Activated T-helper 2 cell treated with anti-CD3 and anti-CD28 coated beads, Interferon-gamma antibody, Interleukin-2, Interleukin-4, amounts not matched to agents 10 μg/mL and 5 μg/mL and 100 μg/mL, durations not matched to agents 14 hours and 24 hours and 36 hours (primary cell): ENCODE measurements at regions not wholly inside any gene's neighbourhood (a gene's known extent, or its start where the extent isn't known, plus 50 kb on each side); places are given as distances from the start of the nearest gene placed in this dataset.

Source experiments
- DNase-seq: peaks from one replicate; pipeline ENCODE4 v3.0.0; 2021; ENCODE audit warnings: low spot score
- H3K27ac Mint-ChIP-seq: one replicate; pipeline ENCODE4 v1.8.0; 2021; ENCODE audit warnings: mixed read lengths
- H3K27me3 Mint-ChIP-seq: one replicate; pipeline ENCODE4 v1.8.0; 2021; ENCODE audit warnings: low read depth, mixed read lengths
- H3K36me3 Mint-ChIP-seq: one replicate; pipeline ENCODE4 v1.8.0; 2021; ENCODE audit warnings: low read depth, mixed read lengths
- H3K4me1 Mint-ChIP-seq: one replicate; pipeline ENCODE4 v1.8.0; 2021; ENCODE audit warnings: low read depth, mixed read lengths
- H3K4me3 Mint-ChIP-seq: one replicate; pipeline ENCODE4 v1.8.0; 2021; ENCODE audit warnings: low read depth, mild to moderate bottlenecking, moderate library complexity, mixed read lengths
- H3K9me3 Mint-ChIP-seq: one replicate; pipeline ENCODE4 v1.8.0; 2021; ENCODE audit warnings: mixed read lengths
- intact Hi-C: fragments of 100-400 bp; cut with micrococcal nuclease; formaldehyde crosslinking; loops from one replicate; pipeline ENCODE4 v1.15.1; 2023

DNA sequence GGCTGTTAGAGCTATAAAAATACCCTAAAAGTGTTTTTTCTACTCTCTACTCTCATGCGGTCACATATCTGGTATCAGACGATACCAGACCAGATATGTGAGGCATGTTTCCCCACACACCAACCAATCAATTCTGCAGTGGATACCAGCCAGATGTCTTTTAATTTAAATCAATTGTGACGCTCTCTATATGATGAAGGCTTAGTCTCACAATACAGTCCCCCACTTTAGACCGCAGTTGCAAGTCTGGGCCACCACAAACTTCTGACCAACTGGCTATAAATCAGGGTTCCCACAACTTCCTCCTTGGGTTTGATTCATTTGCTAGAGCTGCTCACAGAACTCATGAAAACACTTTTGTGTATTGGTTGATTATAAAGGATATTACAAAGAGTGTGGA, 586.1 kb upstream of the ZP4 start:
- intact Hi-C loops = no loop called here
- no peak overlapping the region for H3K4me3 Mint-ChIP-seq
- no peak for DNase-seq
- no peaks in the 10 kb centered on the region for H3K36me3 Mint-ChIP-seq
- H3K27me3 Mint-ChIP-seq = no peaks in the 10 kb centered on the region
- H3K27ac Mint-ChIP-seq = no peak overlapping the region
- H3K9me3 Mint-ChIP-seq = peaks cover 6% of the 10 kb centered on the region
- no peaks in the 10 kb centered on the region for H3K4me1 Mint-ChIP-seq

DNA sequence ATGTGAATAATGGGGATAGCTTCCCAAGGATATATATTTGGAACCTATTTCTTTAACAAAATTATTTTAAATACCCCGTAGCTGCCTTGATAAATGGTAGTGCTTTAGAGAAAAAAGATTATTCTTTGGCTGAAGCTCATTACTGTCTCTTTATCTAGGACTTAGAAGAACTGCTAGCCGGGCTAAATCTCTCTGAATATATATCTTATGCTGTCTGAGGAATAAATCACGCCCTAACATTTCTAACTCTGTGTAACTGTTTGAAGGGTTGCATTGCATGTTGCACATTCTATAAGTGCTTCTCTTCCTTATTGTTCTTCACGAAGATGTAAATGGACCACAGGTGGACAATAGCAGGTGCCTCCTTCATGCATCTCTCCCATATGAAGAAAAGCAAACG, 585.0 kb upstream of the ZP4 start:
- intact Hi-C loops = no loop called here

DNA sequence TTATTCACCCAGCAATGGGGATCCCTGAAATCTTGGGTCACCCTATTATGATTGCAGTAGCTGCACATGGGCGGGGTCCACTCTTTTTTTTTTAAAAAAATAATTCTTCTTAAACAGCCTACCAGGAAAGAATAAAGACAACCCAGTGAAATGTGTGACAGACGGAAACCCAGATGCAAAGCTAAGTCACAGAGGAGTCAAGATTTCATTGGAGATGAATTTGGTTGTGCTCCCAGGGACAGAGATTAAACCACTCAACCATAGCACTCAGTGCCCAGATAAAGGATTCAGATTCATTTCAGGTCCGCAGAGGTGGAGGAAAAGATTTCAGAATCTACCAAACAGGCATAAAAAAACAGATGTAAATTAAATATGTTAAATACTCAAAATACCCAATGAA, 583.5 kb upstream of the ZP4 start:
- Mint-ChIP-seq H3K4me1 (no peaks in the 10 kb centered on the region), H3K36me3 (no peaks in the 10 kb centered on the region), H3K27ac (no peak overlapping the region), H3K4me3 (no peak overlapping the region), H3K27me3 (no peaks in the 10 kb centered on the region), H3K9me3 (peaks cover 6% of the 10 kb centered on the region)
- intact Hi-C loops = no loop called here
- no peak for DNase-seq

More for the DNA sequence above, 585.0 kb upstream of the ZP4 start:
- no peak for DNase-seq
- Mint-ChIP-seq H3K4me3 (no peak overlapping the region), H3K4me1 (no peaks in the 10 kb centered on the region), H3K27me3 (no peaks in the 10 kb centered on the region), H3K9me3 (peaks cover 12% of the 10 kb centered on the region), H3K36me3 (no peaks in the 10 kb centered on the region), H3K27ac (no peak overlapping the region)

DNA sequence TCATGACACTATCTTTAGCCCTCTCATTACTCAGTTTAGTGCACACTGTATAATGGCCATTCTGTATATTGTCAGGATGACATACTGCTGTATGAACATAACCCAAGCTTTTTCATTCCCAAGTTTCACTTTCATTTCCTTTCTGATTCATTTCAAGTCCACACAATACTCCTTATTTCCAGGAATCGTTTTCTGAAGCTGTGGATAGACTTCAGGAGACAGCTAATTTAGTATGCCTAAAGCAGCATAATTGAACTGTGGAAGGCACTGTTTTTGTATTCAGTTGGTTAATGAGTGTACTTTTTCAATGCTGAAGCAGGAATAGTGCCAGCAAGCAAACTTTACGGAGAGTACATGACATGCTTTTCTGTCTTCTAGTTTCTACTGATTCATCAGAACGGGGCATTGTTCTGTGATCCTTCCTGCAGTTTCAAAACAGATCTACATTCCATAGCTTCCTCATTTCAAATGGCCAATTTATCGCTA, 578.5 kb upstream of the ZP4 start:
- Mint-ChIP-seq H3K27me3 (no peaks in the 10 kb centered on the region), H3K4me1 (no peaks in the 10 kb centered on the region), H3K36me3 (no peaks in the 10 kb centered on the region), H3K4me3 (no peak overlapping the region), H3K27ac (no peak overlapping the region), H3K9me3 (peaks cover 23% of the 10 kb centered on the region)
- no peak for DNase-seq
- intact Hi-C loops = no loop called here

DNA sequence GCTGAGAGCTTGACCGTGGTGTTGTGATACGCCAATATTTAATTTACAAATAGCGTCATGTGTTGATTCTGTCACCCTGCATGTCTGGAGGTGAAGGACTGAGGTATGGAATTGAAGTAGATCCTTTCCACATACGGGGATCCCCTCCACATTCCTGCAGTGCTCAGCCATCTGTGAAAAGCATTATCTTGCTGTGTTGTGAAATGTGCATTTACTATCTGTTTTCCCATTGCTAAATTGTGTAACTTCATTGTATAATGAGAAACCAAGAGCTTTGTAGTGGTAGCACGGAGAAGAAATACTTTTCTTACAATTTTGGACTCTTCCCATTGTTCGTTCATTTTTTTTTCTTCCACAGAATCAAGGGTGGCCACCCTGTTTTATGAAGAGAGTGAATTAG, 577.3 kb upstream of the ZP4 start:
- intact Hi-C loops = no loop called here
- H3K4me3 Mint-ChIP-seq = no peak overlapping the region

DNA sequence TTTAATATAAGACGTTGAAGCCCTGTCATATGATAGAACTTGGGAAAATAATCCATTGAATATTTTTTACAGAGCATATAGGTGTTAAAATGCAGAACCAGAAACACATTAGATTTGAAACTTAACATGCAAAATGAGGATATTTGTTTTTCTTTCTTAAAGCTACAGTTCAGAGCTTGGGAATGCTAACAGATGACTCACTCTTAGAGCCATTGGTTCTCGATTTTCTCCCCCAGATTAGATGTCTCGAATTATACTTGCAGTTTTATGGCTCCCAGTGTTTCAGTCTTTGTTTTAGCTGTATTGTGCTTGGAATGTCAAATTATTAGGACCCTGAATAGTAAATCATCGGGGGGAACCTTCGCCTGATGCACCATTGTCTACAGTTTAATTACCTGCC, 575.7 kb upstream of the ZP4 start:
- no peaks in the 10 kb centered on the region for H3K36me3 Mint-ChIP-seq
- no peaks in the 10 kb centered on the region for H3K27me3 Mint-ChIP-seq
- H3K9me3 Mint-ChIP-seq = peaks cover 33% of the 10 kb centered on the region
- DNase-seq = no peak
- intact Hi-C loops = no loop called here
- H3K4me1 Mint-ChIP-seq = no peaks in the 10 kb centered on the region
- no peak overlapping the region for H3K4me3 Mint-ChIP-seq
- H3K27ac Mint-ChIP-seq = no peak overlapping the region

More for the DNA sequence above, 577.3 kb upstream of the ZP4 start:
- Mint-ChIP-seq H3K27ac (no peak overlapping the region), H3K36me3 (no peaks in the 10 kb centered on the region), H3K27me3 (no peaks in the 10 kb centered on the region), H3K9me3 (peaks cover 28% of the 10 kb centered on the region), H3K4me1 (no peaks in the 10 kb centered on the region)
- no peak for DNase-seq

DNA sequence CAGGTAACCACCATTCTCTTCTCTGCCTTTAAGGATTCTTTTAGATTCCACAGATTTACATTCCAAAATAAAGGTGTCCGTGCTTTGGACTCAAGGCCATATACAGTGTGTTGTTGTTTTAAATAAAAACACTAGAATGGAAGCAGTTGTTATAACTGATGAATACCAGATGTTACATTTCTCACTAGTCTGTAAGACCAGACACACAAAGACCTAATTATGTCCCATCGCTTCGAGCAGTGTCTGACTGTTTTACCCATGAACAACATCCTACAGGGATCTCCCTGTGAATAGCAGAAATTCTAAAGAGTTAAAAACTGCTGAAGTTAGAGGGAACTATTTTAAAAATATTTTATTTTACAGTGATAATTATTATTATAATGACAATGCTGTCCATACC, 574.7 kb upstream of the ZP4 start:
- Mint-ChIP-seq H3K27me3 (no peaks in the 10 kb centered on the region), H3K36me3 (no peaks in the 10 kb centered on the region), H3K9me3 (peaks cover 28% of the 10 kb centered on the region), H3K27ac (no peak overlapping the region), H3K4me1 (no peaks in the 10 kb centered on the region), H3K4me3 (no peak overlapping the region)
- DNase-seq = no peak
- intact Hi-C loops = no loop called here

DNA sequence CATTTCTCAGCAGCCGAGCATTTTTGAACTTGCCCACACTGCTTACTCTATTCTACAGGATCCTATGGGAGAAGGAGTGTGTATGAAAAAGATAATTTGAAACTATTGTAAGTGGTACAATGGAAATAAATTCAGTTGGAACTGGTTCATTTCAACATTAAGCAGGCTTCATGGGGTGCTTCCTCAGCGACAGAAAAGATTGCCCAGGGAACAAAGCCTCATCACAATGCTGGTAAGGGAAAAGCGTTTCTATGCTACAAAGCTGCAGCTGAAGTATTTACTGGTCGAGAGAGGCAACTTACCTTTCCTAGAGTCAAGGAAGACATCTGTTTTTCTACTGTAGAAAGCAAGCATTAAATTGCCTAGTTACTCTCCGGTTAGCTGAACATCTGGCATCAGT, 568.2 kb upstream of the ZP4 start:
- peaks cover 12% of the 10 kb centered on the region for H3K9me3 Mint-ChIP-seq
- no peak for DNase-seq
- no peak overlapping the region for H3K4me3 Mint-ChIP-seq
- no peaks in the 10 kb centered on the region for H3K27me3 Mint-ChIP-seq
- H3K4me1 Mint-ChIP-seq = no peaks in the 10 kb centered on the region
- H3K27ac Mint-ChIP-seq = no peak overlapping the region
- H3K36me3 Mint-ChIP-seq = no peaks in the 10 kb centered on the region
- intact Hi-C loops = no loop called here

DNA sequence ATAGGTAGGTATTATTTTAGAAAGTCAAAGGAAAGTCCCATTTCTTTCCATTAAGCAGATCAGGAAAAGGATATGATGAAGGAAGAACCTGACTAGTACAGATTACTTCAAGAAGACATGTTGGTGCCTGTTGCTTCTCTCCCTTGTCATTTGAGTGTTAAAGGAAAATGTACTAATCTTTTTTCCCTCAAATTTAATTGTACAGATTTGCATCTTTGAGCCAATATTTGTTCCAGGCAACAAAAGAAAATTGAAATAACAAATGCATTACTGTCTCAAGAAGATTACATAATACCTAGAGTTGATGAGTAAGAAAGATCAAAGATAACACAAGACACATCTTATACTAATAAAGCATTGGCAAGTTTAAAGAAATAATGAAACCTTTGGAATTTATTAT, 566.9 kb upstream of the ZP4 start:
- no peaks in the 10 kb centered on the region for H3K36me3 Mint-ChIP-seq
- no peak overlapping the region for H3K4me3 Mint-ChIP-seq
- H3K27ac Mint-ChIP-seq = no peak overlapping the region
- no peaks in the 10 kb centered on the region for H3K27me3 Mint-ChIP-seq
- no peak for DNase-seq
- intact Hi-C loops = no loop called here
- peaks cover 5% of the 10 kb centered on the region for H3K9me3 Mint-ChIP-seq
- H3K4me1 Mint-ChIP-seq = no peaks in the 10 kb centered on the region

DNA sequence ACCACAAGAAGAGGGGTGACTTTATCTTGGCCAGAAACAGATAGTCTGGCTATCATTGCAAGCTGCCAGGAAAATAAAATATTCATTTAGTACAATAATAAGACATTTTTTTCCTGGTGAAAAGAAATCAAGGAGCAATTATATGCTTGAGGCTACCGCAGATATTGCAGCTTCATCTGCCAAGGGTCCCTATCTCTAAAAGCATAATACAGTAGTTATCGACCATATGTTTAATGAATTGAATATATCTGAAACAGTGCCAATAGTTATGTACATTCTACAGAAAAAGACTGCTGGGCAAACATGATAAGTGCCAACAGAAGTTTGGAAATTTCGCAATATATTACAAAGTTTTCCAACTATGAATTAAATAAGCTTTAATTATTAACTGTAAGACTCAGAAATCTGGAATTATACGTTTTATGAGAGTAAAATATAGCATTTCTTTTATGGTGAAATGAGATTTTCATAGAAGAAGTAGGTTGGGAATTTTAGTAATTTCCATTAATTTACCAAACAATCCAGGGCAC, 561.1 kb upstream of the ZP4 start:
- H3K36me3 Mint-ChIP-seq = no peaks in the 10 kb centered on the region

DNA sequence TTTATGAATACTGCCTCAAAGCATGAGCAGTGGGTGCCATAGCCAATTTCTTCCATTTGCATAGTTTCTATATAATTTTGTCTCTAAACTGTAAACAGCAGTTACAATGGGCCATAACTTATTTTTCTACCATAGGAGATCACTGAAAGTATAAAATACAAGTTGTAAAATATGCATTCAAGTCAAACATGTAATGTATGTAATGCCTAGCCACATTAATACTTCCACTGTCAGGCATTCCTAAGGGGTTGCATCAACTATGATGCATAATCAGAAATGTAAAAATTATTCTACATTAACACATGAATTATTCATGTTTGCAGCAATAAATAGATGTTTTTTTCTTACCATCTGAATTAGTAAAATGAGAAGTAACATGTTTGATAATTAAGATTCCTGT, 560.3 kb upstream of the ZP4 start:
- Mint-ChIP-seq H3K27me3 (no peaks in the 10 kb centered on the region), H3K9me3 (peaks cover 7% of the 10 kb centered on the region), H3K27ac (no peak overlapping the region), H3K4me3 (no peak overlapping the region), H3K4me1 (no peaks in the 10 kb centered on the region), H3K36me3 (no peaks in the 10 kb centered on the region)
- intact Hi-C loops = no loop called here
- DNase-seq = no peak

More for the DNA sequence above, 561.1 kb upstream of the ZP4 start:
- DNase-seq = no peak
- Mint-ChIP-seq H3K4me1 (no peaks in the 10 kb centered on the region), H3K4me3 (no peak overlapping the region), H3K9me3 (peaks cover 7% of the 10 kb centered on the region), H3K27ac (no peak overlapping the region), H3K27me3 (no peaks in the 10 kb centered on the region)
- intact Hi-C loops = no loop called here

DNA sequence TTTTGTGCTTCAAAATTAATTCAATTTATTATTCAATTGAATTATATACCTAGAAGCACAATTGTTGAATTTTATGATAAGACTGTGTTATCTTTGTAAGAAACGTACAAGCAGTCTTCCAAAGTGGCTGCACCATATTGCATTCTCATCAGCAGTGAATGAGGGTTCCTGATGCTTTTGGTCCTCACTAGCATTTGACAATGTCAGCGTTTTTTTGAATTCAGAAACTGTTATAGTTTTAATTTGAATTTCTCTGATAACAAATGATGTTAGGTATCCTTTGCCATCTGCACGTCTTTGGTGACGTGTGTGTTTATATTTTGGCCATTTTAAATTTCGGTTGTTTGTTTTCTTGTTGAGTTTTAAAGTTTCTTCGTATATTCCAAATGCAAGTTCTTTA, 553.0 kb upstream of the ZP4 start:
- Mint-ChIP-seq H3K36me3 (no peaks in the 10 kb centered on the region), H3K9me3 (peaks cover 20% of the 10 kb centered on the region), H3K4me1 (no peaks in the 10 kb centered on the region), H3K27me3 (no peaks in the 10 kb centered on the region), H3K4me3 (no peak overlapping the region), H3K27ac (no peak overlapping the region)
- no peak for DNase-seq
- intact Hi-C loops = no loop called here

DNA sequence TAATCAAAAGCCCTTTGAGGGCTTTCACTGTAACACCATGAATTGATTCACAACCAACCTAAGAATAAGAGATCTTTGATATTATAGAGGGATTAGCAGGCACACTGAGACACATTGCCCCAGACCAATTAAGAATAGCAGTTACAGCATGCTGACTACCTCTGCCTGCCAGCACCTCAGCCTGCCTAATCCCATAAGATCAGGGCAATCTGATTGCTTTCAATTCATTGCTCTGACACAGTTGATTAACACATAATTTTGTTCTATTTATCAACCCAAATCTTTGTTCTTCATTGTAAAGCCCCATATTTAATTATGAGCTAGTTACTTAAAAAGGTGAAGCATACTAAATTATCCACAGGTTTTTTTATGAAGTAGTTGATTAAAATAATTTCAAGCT, 548.8 kb upstream of the ZP4 start:
- H3K4me1 Mint-ChIP-seq = no peaks in the 10 kb centered on the region
- H3K27me3 Mint-ChIP-seq = no peaks in the 10 kb centered on the region
- no peak for DNase-seq
- H3K36me3 Mint-ChIP-seq = no peaks in the 10 kb centered on the region
- no peak overlapping the region for H3K4me3 Mint-ChIP-seq
- intact Hi-C loops = no loop called here
- H3K27ac Mint-ChIP-seq = no peak overlapping the region
- peaks cover 20% of the 10 kb centered on the region for H3K9me3 Mint-ChIP-seq
